ENCODE measurements at regions not wholly inside any gene's neighbourhood (a gene's known extent, or its start where the extent isn't known, plus 50 kb on each side); places are given as distances from the start of the nearest gene placed in this dataset.

DNA sequence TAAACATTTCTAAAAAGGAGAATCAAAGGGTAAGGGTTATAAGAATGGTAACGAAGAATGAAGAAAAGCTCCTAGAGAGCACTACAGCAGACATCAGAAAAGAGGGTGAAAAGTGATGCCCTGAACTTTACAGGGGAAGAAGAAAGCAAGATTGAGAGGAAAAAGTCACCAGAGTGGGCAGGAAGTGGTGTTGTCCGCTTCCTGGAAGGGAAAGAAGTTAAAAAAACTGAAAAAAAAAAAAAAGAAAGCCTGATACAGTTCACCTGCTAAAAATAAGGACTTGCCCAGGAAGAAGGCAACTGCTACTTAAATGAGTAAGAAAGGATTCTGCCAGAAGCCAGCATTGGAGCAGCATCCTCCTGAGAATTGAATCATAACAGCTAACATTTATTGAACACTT lies 330.1 kb upstream of the PHF14 start:
- TF ChIP-seq POLR2AphosphoS5 (IDR thresholded peaks at IDR 0.05) (no peak), POLR2A (IDR thresholded peaks at IDR 0.05) (no peak)
- TF ChIP-seq, protein P1, sequence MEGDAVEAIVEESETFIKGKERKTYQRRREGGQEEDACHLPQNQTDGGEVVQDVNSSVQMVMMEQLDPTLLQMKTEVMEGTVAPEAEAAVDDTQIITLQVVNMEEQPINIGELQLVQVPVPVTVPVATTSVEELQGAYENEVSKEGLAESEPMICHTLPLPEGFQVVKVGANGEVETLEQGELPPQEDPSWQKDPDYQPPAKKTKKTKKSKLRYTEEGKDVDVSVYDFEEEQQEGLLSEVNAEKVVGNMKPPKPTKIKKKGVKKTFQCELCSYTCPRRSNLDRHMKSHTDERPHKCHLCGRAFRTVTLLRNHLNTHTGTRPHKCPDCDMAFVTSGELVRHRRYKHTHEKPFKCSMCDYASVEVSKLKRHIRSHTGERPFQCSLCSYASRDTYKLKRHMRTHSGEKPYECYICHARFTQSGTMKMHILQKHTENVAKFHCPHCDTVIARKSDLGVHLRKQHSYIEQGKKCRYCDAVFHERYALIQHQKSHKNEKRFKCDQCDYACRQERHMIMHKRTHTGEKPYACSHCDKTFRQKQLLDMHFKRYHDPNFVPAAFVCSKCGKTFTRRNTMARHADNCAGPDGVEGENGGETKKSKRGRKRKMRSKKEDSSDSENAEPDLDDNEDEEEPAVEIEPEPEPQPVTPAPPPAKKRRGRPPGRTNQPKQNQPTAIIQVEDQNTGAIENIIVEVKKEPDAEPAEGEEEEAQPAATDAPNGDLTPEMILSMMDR (IDR thresholded peaks at IDR 0.05), result no peak

Data from upper lobe of left lung (tissue), 4 donors.